Stomach (tissue), 4 donors: ENCODE measurements at regions not wholly inside any gene's neighbourhood (a gene's known extent, or its start where the extent isn't known, plus 50 kb on each side); places are given as distances from the start of the nearest gene placed in this dataset.

ENCODE experiments used
- POLR2A ChIP-seq, 4 donors: fragments of 450-650 bp; IDR thresholded peaks; one replicate each; pipeline ENCODE4 v1.6.1; 2016; ENCODE audit warnings: antibody characterized with exemption in 4 of 4, control low read depth in 2 of 4, mild to moderate bottlenecking in 1 of 4, moderate library complexity in 1 of 4
- TF ChIP-seq, protein P1 (sequence below), 7 experiments: fragments of 450-650 bp in 4 of 7; fragments of 200-600 bp in 3 of 7; sonication (generic) in 3 of 7; IDR thresholded peaks; one replicate each; pipeline ENCODE4 v1.5.1; 2016 to 2019; ENCODE audit warnings: antibody characterized with exemption in 7 of 7, control low read depth in 2 of 7, mild to moderate bottlenecking in 1 of 7

DNA sequence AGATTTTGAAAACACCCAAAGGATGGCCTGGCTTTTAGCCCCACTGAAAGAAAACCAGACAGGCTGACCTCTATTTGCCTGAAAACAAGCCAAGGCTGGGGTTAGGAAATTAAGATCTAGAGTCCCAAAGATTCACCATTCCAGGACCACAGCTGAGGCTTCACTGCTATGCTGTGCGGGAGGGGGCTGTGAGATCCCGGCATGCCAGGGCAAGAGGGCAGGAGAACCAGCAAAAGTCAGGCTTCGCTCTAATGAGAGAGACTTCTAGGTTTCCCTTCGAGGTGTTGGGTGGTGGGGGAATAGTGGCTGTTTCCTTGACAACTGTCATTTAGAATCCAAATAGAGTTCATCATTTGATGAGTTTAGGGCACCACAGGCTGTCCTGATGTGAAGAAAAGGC, 152.9 kb upstream of the NFIB start:
- no peak for TF ChIP-seq POLR2A (IDR thresholded peaks at IDR 0.05)
- TF ChIP-seq, protein P1, sequence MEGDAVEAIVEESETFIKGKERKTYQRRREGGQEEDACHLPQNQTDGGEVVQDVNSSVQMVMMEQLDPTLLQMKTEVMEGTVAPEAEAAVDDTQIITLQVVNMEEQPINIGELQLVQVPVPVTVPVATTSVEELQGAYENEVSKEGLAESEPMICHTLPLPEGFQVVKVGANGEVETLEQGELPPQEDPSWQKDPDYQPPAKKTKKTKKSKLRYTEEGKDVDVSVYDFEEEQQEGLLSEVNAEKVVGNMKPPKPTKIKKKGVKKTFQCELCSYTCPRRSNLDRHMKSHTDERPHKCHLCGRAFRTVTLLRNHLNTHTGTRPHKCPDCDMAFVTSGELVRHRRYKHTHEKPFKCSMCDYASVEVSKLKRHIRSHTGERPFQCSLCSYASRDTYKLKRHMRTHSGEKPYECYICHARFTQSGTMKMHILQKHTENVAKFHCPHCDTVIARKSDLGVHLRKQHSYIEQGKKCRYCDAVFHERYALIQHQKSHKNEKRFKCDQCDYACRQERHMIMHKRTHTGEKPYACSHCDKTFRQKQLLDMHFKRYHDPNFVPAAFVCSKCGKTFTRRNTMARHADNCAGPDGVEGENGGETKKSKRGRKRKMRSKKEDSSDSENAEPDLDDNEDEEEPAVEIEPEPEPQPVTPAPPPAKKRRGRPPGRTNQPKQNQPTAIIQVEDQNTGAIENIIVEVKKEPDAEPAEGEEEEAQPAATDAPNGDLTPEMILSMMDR (IDR thresholded peaks at IDR 0.05) = no peak
